NB4 (cell line): ENCODE measurements at regions not wholly inside any gene's neighbourhood (a gene's known extent, or its start where the extent isn't known, plus 50 kb on each side); places are given as distances from the start of the nearest gene placed in this dataset.

ENCODE experiments used
- MYC ChIP-seq: IDR thresholded peaks from 2 replicates; pipeline ENCODE4 v1.6.1; 2011; ENCODE audit warnings: low read depth, low read length
- POLR2A ChIP-seq: IDR thresholded peaks from 2 replicates; pipeline ENCODE4 v1.6.1; 2011; ENCODE audit warnings: mild to moderate bottlenecking; ENCODE audit not compliant: insufficient read length; ENCODE audit errors: extremely low read depth
- TF ChIP-seq, protein P1 (sequence below): IDR thresholded peaks from one replicate; pipeline ENCODE4 v1.5.1; 2012; ENCODE audit warnings: low read depth, low read length

DNA sequence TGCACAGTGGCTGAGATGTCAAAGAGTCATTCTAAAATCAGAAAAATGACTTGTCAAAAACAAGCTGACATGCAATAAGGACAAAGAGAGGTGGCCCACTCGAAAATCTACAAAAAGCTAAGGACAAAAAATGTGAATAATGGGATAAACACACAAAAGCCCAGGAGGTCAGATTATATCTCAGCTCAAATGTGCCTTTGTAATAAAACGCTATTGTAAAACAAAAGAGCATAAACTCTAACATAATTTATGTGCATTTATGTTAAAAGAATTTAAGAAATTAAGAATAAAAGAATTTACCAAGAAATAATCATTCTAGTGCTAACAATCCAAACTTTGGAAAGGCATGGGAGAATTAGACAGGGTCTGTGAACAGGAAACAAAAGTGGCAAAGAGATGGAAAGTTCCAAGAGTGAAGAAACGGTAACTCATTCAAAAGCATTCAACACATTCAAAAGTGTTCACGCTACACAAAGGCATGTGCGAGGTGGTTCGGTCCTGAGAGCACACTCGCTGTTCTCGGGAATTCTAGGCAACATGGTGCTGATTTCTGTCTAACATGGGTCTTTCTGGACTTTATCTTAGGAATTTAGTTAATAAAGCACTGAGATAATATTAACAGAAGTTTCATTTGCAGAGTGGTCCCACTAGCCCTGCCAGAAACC is 197.7 kb downstream of the KATNAL1 start:
- TF ChIP-seq, protein P1, sequence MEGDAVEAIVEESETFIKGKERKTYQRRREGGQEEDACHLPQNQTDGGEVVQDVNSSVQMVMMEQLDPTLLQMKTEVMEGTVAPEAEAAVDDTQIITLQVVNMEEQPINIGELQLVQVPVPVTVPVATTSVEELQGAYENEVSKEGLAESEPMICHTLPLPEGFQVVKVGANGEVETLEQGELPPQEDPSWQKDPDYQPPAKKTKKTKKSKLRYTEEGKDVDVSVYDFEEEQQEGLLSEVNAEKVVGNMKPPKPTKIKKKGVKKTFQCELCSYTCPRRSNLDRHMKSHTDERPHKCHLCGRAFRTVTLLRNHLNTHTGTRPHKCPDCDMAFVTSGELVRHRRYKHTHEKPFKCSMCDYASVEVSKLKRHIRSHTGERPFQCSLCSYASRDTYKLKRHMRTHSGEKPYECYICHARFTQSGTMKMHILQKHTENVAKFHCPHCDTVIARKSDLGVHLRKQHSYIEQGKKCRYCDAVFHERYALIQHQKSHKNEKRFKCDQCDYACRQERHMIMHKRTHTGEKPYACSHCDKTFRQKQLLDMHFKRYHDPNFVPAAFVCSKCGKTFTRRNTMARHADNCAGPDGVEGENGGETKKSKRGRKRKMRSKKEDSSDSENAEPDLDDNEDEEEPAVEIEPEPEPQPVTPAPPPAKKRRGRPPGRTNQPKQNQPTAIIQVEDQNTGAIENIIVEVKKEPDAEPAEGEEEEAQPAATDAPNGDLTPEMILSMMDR, result no peak
- TF ChIP-seq MYC (no peak), POLR2A (no peak)
